ENCODE measurements at regions not wholly inside any gene's neighbourhood (a gene's known extent, or its start where the extent isn't known, plus 50 kb on each side); places are given as distances from the start of the nearest gene placed in this dataset.

GRCh38 chr20:56957737-56958553 is 308.5 kb downstream of the BMP7 start:
- no peak for DNase-seq (ENCODE audit: low read depth)

- no peak for DNase-seq (ENCODE audit: low read depth)
Observed at GRCh38 chr20:56964901-56965300, 301.5 kb downstream of the BMP7 start.

GRCh38 chr20:56967916-56968315 is 298.5 kb downstream of the BMP7 start:
- DNase-seq (ENCODE audit: low read depth), result no peak

GRCh38 chr20:56968376-56969048 is 297.9 kb downstream of the BMP7 start:
- no peak for DNase-seq (ENCODE audit: low read depth)

GRCh38 chr20:56974499-56975250 is 291.8 kb downstream of the BMP7 start:
- DNase-seq (ENCODE audit: low read depth), result peak; percentile 54

- no peak for DNase-seq (ENCODE audit: low read depth)
Observed at GRCh38 chr20:56975838-56976237, 290.6 kb downstream of the BMP7 start.

- no peak for DNase-seq (ENCODE audit: low read depth)
Observed at GRCh38 chr20:56976336-56976735, 290.1 kb downstream of the BMP7 start.

GRCh38 chr20:56978475-56978874 is 288.0 kb downstream of the BMP7 start:
- no peak for DNase-seq (ENCODE audit: low read depth)

GRCh38 chr20:56979125-56979524 is 287.3 kb downstream of the BMP7 start:
- DNase-seq (ENCODE audit: low read depth), result no peak

- DNase-seq (ENCODE audit: low read depth), result no peak
Observed at GRCh38 chr20:56981301-56981700, 285.1 kb downstream of the BMP7 start.

GRCh38 chr20:56983813-56984212 is 282.6 kb downstream of the BMP7 start:
- DNase-seq (ENCODE audit: low read depth), result no peak

GRCh38 chr20:56985066-56985685 is 281.3 kb downstream of the BMP7 start:
- DNase-seq (ENCODE audit: low read depth), result no peak

GRCh38 chr20:56986476-56986875 is 280.0 kb downstream of the BMP7 start:
- no peak for DNase-seq (ENCODE audit: low read depth)

- no peak for DNase-seq (ENCODE audit: low read depth)
Observed at GRCh38 chr20:56986931-56987720, 279.3 kb downstream of the BMP7 start.

GRCh38 chr20:56987986-56988385 is 278.5 kb downstream of the BMP7 start:
- no peak for DNase-seq (ENCODE audit: low read depth)

GRCh38 chr20:56988446-56988845 is 278.0 kb downstream of the BMP7 start:
- no peak for DNase-seq (ENCODE audit: low read depth)

GRCh38 chr20:56989516-56989915 is 276.9 kb downstream of the BMP7 start:
- DNase-seq (ENCODE audit: low read depth), result no peak

GRCh38 chr20:56993020-56993559 is 273.4 kb downstream of the BMP7 start:
- DNase-seq (ENCODE audit: low read depth), result no peak

GRCh38 chr20:56994006-56994405 is 272.4 kb downstream of the BMP7 start:
- no peak for DNase-seq (ENCODE audit: low read depth)

- DNase-seq (ENCODE audit: low read depth), result no peak
Observed at GRCh38 chr20:56995149-56995548, 271.3 kb downstream of the BMP7 start.

- DNase-seq (ENCODE audit: low read depth), result no peak
Observed at GRCh38 chr20:56995635-56996075, 270.8 kb downstream of the BMP7 start.

Measured in GM04504 (cell line).